ENCODE measurements at regions not wholly inside any gene's neighbourhood (a gene's known extent, or its start where the extent isn't known, plus 50 kb on each side); places are given as distances from the start of the nearest gene placed in this dataset.

DNA sequence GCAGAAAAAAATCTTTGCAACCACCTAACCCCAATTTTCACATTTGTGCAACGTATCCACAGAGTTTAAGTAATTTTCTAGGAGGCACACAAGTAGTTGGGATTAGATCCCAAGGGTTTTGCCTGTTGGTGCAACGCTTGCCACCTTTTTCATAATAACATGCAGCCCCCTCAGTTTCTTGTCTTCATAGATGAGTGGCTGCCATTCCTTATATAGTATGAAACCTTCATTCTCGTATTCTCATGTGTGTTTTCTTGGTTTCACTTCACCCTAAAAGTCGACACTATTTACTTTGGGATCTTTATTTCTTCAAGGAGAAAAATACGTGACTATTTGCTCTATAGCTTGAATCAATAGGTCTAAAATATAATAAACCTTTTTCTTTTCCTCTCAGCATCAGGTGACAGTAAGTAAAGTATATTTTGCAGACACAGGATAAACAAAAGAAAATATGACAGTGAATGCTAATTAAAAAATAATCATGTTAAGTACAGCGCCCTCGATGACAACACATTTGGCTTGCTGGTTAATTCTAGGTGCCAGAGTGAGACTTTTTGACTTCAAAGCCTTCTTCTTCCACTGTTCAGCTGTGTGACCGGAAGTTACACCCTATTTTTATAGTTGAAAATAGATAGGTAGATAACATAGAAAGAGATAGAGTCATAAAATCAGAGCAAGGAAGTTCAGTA is 342.8 kb upstream of the CCNG1 start:
- no peaks in the 10 kb centered on the region for H3K4me1 ChIP-seq
- CTCF ChIA-PET, result no interaction called here
- no peak overlapping the region for H3K4me2 ChIP-seq
- no peak overlapping the region for H3K4me3 ChIP-seq
- WGBS (ENCODE audit: missing lambda C conversion rate), result 2% methylated on average over 8 of the region's 8 CpGs
- ATAC-seq (no peak), DNase-seq (ENCODE audit: low read depth in 1 of 2, low spot score in 1 of 2) (no peak), FAIRE-seq (no peak)
- H3K27ac ChIP-seq, result no peak overlapping the region
- POLR2A ChIA-PET, result no interaction called here
- no peak for TF ChIP-seq USF2 (IDR thresholded peaks at IDR 0.05)
- TF ChIP-seq GATA3 (IDR thresholded peaks at IDR 0.05; ENCODE audit: borderline replicate concordance), result no peak
- TF ChIP-seq TP53 (CRISPR knock-in tag; IDR thresholded peaks at IDR 0.05), result no peak
- no peak for TF ChIP-seq RARB (CRISPR knock-in tag; IDR thresholded peaks at IDR 0.05)
- TF ChIP-seq CBX8 (IDR thresholded peaks at IDR 0.05), result no peak
- H3K9me3 ChIP-seq, result no peaks in the 10 kb centered on the region

DNA sequence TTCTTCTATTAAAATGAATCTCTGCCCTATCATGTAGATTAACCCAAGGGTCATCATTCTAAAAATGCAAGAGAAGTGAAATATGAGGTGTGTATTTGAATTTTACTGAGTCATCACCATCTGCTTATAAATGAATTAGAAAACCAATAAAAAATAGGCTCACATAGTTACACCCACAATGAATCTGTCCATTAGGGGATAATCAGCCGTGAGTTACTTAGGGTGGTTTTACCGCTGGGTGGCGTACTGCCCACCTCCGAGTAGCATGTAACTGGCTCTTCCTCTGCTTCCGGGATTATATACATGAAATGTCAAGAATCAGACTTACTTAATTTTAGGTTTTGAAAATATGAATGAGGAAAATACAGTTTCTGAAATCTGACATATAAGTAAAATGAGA is 332.9 kb upstream of the CCNG1 start:
- Histone ChIP-seq H3K4me3 (no peak overlapping the region), H3K4me2 (no peak overlapping the region), H3K27ac (no peak overlapping the region), H3K9me3 (no peaks in the 10 kb centered on the region), H3K4me1 (no peaks in the 10 kb centered on the region)
- ChIA-PET POLR2A (no interaction called here), CTCF (no interaction called here)
- DNase-seq (ENCODE audit: low read depth in 1 of 2, low spot score in 1 of 2) (peak in 1 of 2 experiments; percentile 20), FAIRE-seq (no peak), ATAC-seq (peak in 1 of 2 experiments; percentile 55; a peak in 1 of 6 replicates)
- TF ChIP-seq MAFK (IDR thresholded peaks at IDR 0.05; ENCODE audit: partially characterized antibody), result no peak
- TF ChIP-seq RAD21 (conservative IDR thresholded peaks at IDR 0.05 in 1 of 2, IDR thresholded peaks at IDR 0.05 in 1 of 2), result 0 out of 5 replicates have a peak, but pooled peaks of 1 of the 2 experiments have one; percentile 3
- 1% methylated on average over 5 of the region's 5 CpGs for WGBS (ENCODE audit: missing lambda C conversion rate)

- CTCF ChIA-PET, result interaction anchor here (0.7 kb wide), 1 partner anchor 317 kb away, joined by 3 read pairs; no protein-coding TSS in a partner anchor
These were observed 331.9 kb upstream of the CCNG1 start for GRCh38 chr5:163105456-163105855.

More at GRCh38 chr5:163105456-163105855, 331.9 kb upstream of the CCNG1 start:
- H3K4me1 ChIP-seq, result no peaks in the 10 kb centered on the region
- DNase-seq (ENCODE audit: low read depth in 1 of 2, low spot score in 1 of 2) (no peak), FAIRE-seq (no peak), ATAC-seq (0 out of 6 replicates have a peak, but pooled peaks of 1 of the 2 experiments have one; percentile 36)
- H3K27ac ChIP-seq, result no peak overlapping the region
- WGBS (ENCODE audit: missing lambda C conversion rate), result 5% methylated on average over 2 of the region's 2 CpGs
- no peak overlapping the region for H3K4me2 ChIP-seq
- H3K4me3 ChIP-seq, result no peak overlapping the region
- H3K9me3 ChIP-seq, result no peaks in the 10 kb centered on the region
- POLR2A ChIA-PET, result no interaction called here
- TF ChIP-seq, protein P1, sequence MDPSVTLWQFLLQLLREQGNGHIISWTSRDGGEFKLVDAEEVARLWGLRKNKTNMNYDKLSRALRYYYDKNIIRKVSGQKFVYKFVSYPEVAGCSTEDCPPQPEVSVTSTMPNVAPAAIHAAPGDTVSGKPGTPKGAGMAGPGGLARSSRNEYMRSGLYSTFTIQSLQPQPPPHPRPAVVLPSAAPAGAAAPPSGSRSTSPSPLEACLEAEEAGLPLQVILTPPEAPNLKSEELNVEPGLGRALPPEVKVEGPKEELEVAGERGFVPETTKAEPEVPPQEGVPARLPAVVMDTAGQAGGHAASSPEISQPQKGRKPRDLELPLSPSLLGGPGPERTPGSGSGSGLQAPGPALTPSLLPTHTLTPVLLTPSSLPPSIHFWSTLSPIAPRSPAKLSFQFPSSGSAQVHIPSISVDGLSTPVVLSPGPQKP (IDR thresholded peaks at IDR 0.05; ENCODE audit: low read depth, low read length), result no peak
- TF ChIP-seq CBX2 (IDR thresholded peaks at IDR 0.05; ENCODE audit: borderline replicate concordance, low read depth) (no peak), ZSCAN20 (CRISPR knock-in tag; IDR thresholded peaks at IDR 0.05) (no peak), HOXB5 (CRISPR knock-in tag; IDR thresholded peaks at IDR 0.05) (no peak), FOSB (CRISPR knock-in tag; IDR thresholded peaks at IDR 0.05) (no peak), RAD21 (conservative IDR thresholded peaks at IDR 0.05 in 1 of 2, IDR thresholded peaks at IDR 0.05 in 1 of 2) (no peak), MYC (IDR thresholded peaks at IDR 0.05; ENCODE audit: borderline replicate concordance, low read length) (no peak), HOXA7 (CRISPR knock-in tag; IDR thresholded peaks at IDR 0.05) (no peak), ZC3H11A (IDR thresholded peaks at IDR 0.05) (no peak), ATOH8 (CRISPR knock-in tag; IDR thresholded peaks at IDR 0.05; ENCODE audit: low read depth) (no peak)
- TF ChIP-seq, protein P2, sequence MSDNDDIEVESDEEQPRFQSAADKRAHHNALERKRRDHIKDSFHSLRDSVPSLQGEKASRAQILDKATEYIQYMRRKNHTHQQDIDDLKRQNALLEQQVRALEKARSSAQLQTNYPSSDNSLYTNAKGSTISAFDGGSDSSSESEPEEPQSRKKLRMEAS (IDR thresholded peaks at IDR 0.05), result no peak
- TF ChIP-seq, protein P3, sequence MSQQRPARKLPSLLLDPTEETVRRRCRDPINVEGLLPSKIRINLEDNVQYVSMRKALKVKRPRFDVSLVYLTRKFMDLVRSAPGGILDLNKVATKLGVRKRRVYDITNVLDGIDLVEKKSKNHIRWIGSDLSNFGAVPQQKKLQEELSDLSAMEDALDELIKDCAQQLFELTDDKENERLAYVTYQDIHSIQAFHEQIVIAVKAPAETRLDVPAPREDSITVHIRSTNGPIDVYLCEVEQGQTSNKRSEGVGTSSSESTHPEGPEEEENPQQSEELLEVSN (IDR thresholded peaks at IDR 0.05; ENCODE audit: borderline replicate concordance, low read depth), result no peak
